ENCODE measurements at regions not wholly inside any gene's neighbourhood (a gene's known extent, or its start where the extent isn't known, plus 50 kb on each side); places are given as distances from the start of the nearest gene placed in this dataset.

- H3K4me1 ChIP-seq (ENCODE audit: control insufficient read depth in 1 of 2, insufficient read depth in 1 of 2, low read depth in 1 of 2, low read length in 1 of 2), result no peaks in the 10 kb centered on the region
- no peaks in the 10 kb centered on the region for H3K27me3 ChIP-seq
- no peaks in the 10 kb centered on the region for H3K9me3 ChIP-seq
- no peak overlapping the region for H3K27ac ChIP-seq
- TF ChIP-seq CTCF (IDR thresholded peaks at IDR 0.05), result no peak
- no peaks in the 10 kb centered on the region for H3K36me3 ChIP-seq
- H3K4me3 ChIP-seq (ENCODE audit: low read depth in 1 of 2, low read length in 1 of 2), result no peak overlapping the region
These were observed 293.5 kb upstream of the FERMT1 start for GRCh38 chr20:6416371-6416770.

- Histone ChIP-seq H3K4me3 (ENCODE audit: low read depth in 1 of 2, low read length in 1 of 2) (no peak overlapping the region), H3K9me3 (no peaks in the 10 kb centered on the region), H3K27me3 (no peaks in the 10 kb centered on the region), H3K27ac (no peak overlapping the region), H3K36me3 (no peaks in the 10 kb centered on the region), H3K4me1 (ENCODE audit: control insufficient read depth in 1 of 2, insufficient read depth in 1 of 2, low read depth in 1 of 2, low read length in 1 of 2) (no peaks in the 10 kb centered on the region)
- TF ChIP-seq CTCF (IDR thresholded peaks at IDR 0.05), result no peak
These were observed 288.8 kb upstream of the FERMT1 start for GRCh38 chr20:6411651-6412050.

- H3K4me3 ChIP-seq (ENCODE audit: low read depth in 1 of 2, low read length in 1 of 2), result no peak overlapping the region
- no peaks in the 10 kb centered on the region for H3K36me3 ChIP-seq
- TF ChIP-seq CTCF (IDR thresholded peaks at IDR 0.05), result no peak
These were observed 287.9 kb upstream of the FERMT1 start for GRCh38 chr20:6410721-6411120.

GRCh38 chr20:6407163-6407562 lies 284.3 kb upstream of the FERMT1 start:
- Histone ChIP-seq H3K36me3 (no peaks in the 10 kb centered on the region), H3K27ac (no peak overlapping the region), H3K9me3 (no peaks in the 10 kb centered on the region), H3K27me3 (no peaks in the 10 kb centered on the region), H3K4me1 (ENCODE audit: control insufficient read depth in 1 of 2, insufficient read depth in 1 of 2, low read depth in 1 of 2, low read length in 1 of 2) (no peaks in the 10 kb centered on the region), H3K4me3 (ENCODE audit: low read depth in 1 of 2, low read length in 1 of 2) (no peak overlapping the region)
- no peak for TF ChIP-seq CTCF (IDR thresholded peaks at IDR 0.05)

More at GRCh38 chr20:6410721-6411120, 287.9 kb upstream of the FERMT1 start:
- Histone ChIP-seq H3K4me1 (ENCODE audit: control insufficient read depth in 1 of 2, insufficient read depth in 1 of 2, low read depth in 1 of 2, low read length in 1 of 2) (no peaks in the 10 kb centered on the region), H3K27me3 (no peaks in the 10 kb centered on the region), H3K9me3 (no peaks in the 10 kb centered on the region), H3K27ac (no peak overlapping the region)

- H3K4me1 ChIP-seq (ENCODE audit: control insufficient read depth in 1 of 2, insufficient read depth in 1 of 2, low read depth in 1 of 2, low read length in 1 of 2), result no peaks in the 10 kb centered on the region
- TF ChIP-seq CTCF (IDR thresholded peaks at IDR 0.05), result no peak
- no peaks in the 10 kb centered on the region for H3K9me3 ChIP-seq
- no peaks in the 10 kb centered on the region for H3K27me3 ChIP-seq
- no peak overlapping the region for H3K4me3 ChIP-seq (ENCODE audit: low read depth in 1 of 2, low read length in 1 of 2)
- no peak overlapping the region for H3K27ac ChIP-seq
- no peaks in the 10 kb centered on the region for H3K36me3 ChIP-seq
These were observed 279.2 kb upstream of the FERMT1 start for GRCh38 chr20:6401893-6402557.

Data from neutrophil (primary cell).